HCEC 1CT (cell line): ENCODE measurements at regions not wholly inside any gene's neighbourhood (a gene's known extent, or its start where the extent isn't known, plus 50 kb on each side); places are given as distances from the start of the nearest gene placed in this dataset.
"Not testable (repeated sequence)": the region's sequence is repeated elsewhere in the genome, so short reads cannot be mapped to it uniquely, and the experiment has no call there.

Source experiments
- DNase-seq: peaks from one replicate; pipeline ENCODE4 v3.0.0-alpha.2; 2017

- no peak for DNase-seq
These were observed 763.0 kb upstream of the PCDH10 start for GRCh38 chr4:132386130-132386529.

GRCh38 chr4:132387060-132387459, 762.0 kb upstream of the PCDH10 start:
- DNase-seq = no peak

- DNase-seq = no peak
These were observed 753.5 kb upstream of the PCDH10 start for GRCh38 chr4:132395561-132395960.

- DNase-seq = peak; percentile 1
These were observed 752.5 kb upstream of the PCDH10 start for GRCh38 chr4:132396636-132397035.

- no peak for DNase-seq
These were observed 731.9 kb upstream of the PCDH10 start for GRCh38 chr4:132417220-132417619.

GRCh38 chr4:132427125-132427524, 722.0 kb upstream of the PCDH10 start:
- no peak for DNase-seq

- DNase-seq = no peak
These were observed 712.0 kb upstream of the PCDH10 start for GRCh38 chr4:132437117-132437516.

- no peak for DNase-seq
These were observed 703.7 kb upstream of the PCDH10 start for GRCh38 chr4:132445386-132445785.

- not testable (repeated sequence) for DNase-seq
These were observed 691.1 kb upstream of the PCDH10 start for GRCh38 chr4:132457987-132458386.

- no peak for DNase-seq
These were observed 669.6 kb upstream of the PCDH10 start for GRCh38 chr4:132479543-132479942.

GRCh38 chr4:132488555-132488954, 660.5 kb upstream of the PCDH10 start:
- no peak for DNase-seq

GRCh38 chr4:132493476-132493875, 655.6 kb upstream of the PCDH10 start:
- DNase-seq = no peak

GRCh38 chr4:132495267-132495812, 653.8 kb upstream of the PCDH10 start:
- DNase-seq = not testable (repeated sequence)

GRCh38 chr4:132498215-132498614, 650.9 kb upstream of the PCDH10 start:
- DNase-seq = no peak

GRCh38 chr4:132502096-132502552, 647.0 kb upstream of the PCDH10 start:
- no peak for DNase-seq

- DNase-seq = peak; percentile 20
These were observed 644.7 kb upstream of the PCDH10 start for GRCh38 chr4:132504438-132504837.

GRCh38 chr4:132506568-132506967, 642.5 kb upstream of the PCDH10 start:
- no peak for DNase-seq

GRCh38 chr4:132513491-132513890, 635.6 kb upstream of the PCDH10 start:
- DNase-seq = no peak

GRCh38 chr4:132526652-132527051, 622.4 kb upstream of the PCDH10 start:
- no peak for DNase-seq

GRCh38 chr4:132527817-132528216, 621.3 kb upstream of the PCDH10 start:
- DNase-seq = no peak

GRCh38 chr4:132530861-132531260, 618.2 kb upstream of the PCDH10 start:
- DNase-seq = peak; percentile 1

- DNase-seq = no peak
These were observed 608.8 kb upstream of the PCDH10 start for GRCh38 chr4:132540268-132540667.

GRCh38 chr4:132540797-132541196, 608.3 kb upstream of the PCDH10 start:
- DNase-seq = no peak

- DNase-seq = no peak
These were observed 606.9 kb upstream of the PCDH10 start for GRCh38 chr4:132542228-132542627.

- no peak for DNase-seq
These were observed 600.6 kb upstream of the PCDH10 start for GRCh38 chr4:132548463-132548862.

GRCh38 chr4:132556316-132556715, 592.8 kb upstream of the PCDH10 start:
- no peak for DNase-seq
